ENCODE measurements at regions not wholly inside any gene's neighbourhood (a gene's known extent, or its start where the extent isn't known, plus 50 kb on each side); places are given as distances from the start of the nearest gene placed in this dataset.

DNA sequence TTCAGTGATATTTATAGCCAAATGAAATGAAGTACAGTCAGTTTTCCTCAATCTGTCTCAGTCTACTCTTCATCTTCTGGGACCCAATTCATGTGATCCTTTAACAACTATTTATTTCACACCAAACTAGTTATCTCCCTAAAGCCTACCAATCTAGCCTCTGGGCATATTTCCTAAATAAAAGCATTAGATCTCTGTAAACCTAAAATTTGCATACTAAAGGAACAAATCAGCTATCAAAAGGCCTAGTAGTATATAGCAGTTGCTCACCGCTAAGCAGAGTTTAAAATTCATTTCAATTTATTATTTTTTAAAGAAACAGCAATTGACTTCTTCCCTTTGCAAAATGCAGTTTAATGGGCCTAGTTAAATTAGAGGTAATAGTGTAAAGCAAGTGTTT, 280.2 kb downstream of the ZEB2 start:
- no TSS peak for BruUV-seq (replicated peaks)
- no peaks in the 10 kb centered on the region for H3F3A ChIP-seq (ENCODE audit: low read length, unreplicated experiment)
- peaks cover 6% of the 10 kb centered on the region for H3K4me1 ChIP-seq (ENCODE audit: insufficient read depth, low read length)
- no peak overlapping the region for H3K4me3 ChIP-seq (ENCODE audit: low read length)
- no peak overlapping the region for H3K9ac ChIP-seq (ENCODE audit: low read length)
- H3K4me2 ChIP-seq (ENCODE audit: low read length), result no peak overlapping the region
- intact Hi-C loops (cut with micrococcal nuclease), result no loop called here
- no peak for ATAC-seq
- no peaks in the 10 kb centered on the region for H3K79me2 ChIP-seq (ENCODE audit: low read length)
- no peaks in the 10 kb centered on the region for H3K9me2 ChIP-seq (replicated peaks; ENCODE audit: low read length)
- no peaks in the 10 kb centered on the region for H4K20me1 ChIP-seq (ENCODE audit: low read length)
- H3K9me3 ChIP-seq (ENCODE audit: low read length), result no peaks in the 10 kb centered on the region
- no peaks in the 10 kb centered on the region for H3K27me3 ChIP-seq (ENCODE audit: low read length)
- no peak overlapping the region for H2AFZ ChIP-seq (ENCODE audit: low read length)
- ChIA-PET CTCF (no interaction called here), POLR2A (ENCODE audit: unreplicated experiment) (no interaction called here)
- TF ChIP-seq EZH2 (IDR thresholded peaks at IDR 0.05; ENCODE audit: low read length, unreplicated experiment) (no peak), EZH2phosphoT487 (IDR thresholded peaks at IDR 0.05; ENCODE audit: borderline replicate concordance, low read length) (no peak)
- TF ChIP-seq, protein P1, sequence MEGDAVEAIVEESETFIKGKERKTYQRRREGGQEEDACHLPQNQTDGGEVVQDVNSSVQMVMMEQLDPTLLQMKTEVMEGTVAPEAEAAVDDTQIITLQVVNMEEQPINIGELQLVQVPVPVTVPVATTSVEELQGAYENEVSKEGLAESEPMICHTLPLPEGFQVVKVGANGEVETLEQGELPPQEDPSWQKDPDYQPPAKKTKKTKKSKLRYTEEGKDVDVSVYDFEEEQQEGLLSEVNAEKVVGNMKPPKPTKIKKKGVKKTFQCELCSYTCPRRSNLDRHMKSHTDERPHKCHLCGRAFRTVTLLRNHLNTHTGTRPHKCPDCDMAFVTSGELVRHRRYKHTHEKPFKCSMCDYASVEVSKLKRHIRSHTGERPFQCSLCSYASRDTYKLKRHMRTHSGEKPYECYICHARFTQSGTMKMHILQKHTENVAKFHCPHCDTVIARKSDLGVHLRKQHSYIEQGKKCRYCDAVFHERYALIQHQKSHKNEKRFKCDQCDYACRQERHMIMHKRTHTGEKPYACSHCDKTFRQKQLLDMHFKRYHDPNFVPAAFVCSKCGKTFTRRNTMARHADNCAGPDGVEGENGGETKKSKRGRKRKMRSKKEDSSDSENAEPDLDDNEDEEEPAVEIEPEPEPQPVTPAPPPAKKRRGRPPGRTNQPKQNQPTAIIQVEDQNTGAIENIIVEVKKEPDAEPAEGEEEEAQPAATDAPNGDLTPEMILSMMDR (conservative IDR thresholded peaks at IDR 0.05; ENCODE audit: low read depth, low read length), result no peak
- no peak for DNase-seq
- H3K36me3 ChIP-seq (ENCODE audit: low read depth, low read length), result no peaks in the 10 kb centered on the region
- no peak overlapping the region for H3K27ac ChIP-seq (ENCODE audit: low read length)

DNA sequence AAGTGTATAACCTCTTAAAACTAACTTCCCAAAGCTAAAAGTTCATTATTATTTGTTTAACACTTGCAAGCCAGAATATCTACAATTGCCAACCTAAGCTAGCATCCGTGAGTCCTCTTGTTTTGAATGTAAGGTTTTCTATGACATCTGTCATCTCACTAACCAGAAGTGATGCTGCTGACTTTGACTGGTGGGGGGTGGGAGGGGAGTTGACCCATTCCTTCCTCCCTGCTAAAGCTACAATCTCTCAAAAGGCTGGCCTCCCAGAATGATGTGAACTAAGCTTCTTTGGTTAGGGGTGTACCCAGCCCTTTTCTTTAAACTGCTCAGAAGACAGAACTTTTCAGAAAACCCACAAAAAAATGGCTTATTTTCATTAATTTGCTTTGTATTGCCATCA, 280.6 kb downstream of the ZEB2 start:
- POLR2A ChIA-PET (ENCODE audit: unreplicated experiment), result no interaction called here
- CTCF ChIA-PET, result no interaction called here
- Histone ChIP-seq H3K36me3 (ENCODE audit: low read depth, low read length) (no peaks in the 10 kb centered on the region), H3K4me2 (ENCODE audit: low read length) (no peak overlapping the region), H3K79me2 (ENCODE audit: low read length) (no peaks in the 10 kb centered on the region), H3K4me3 (ENCODE audit: low read length) (no peak overlapping the region), H3K4me1 (ENCODE audit: insufficient read depth, low read length) (peaks cover 6% of the 10 kb centered on the region), H3K9me2 (replicated peaks; ENCODE audit: low read length) (no peaks in the 10 kb centered on the region), H3F3A (ENCODE audit: low read length, unreplicated experiment) (no peaks in the 10 kb centered on the region), H3K27me3 (ENCODE audit: low read length) (no peaks in the 10 kb centered on the region), H3K9me3 (ENCODE audit: low read length) (no peaks in the 10 kb centered on the region), H3K9ac (ENCODE audit: low read length) (no peak overlapping the region), H4K20me1 (ENCODE audit: low read length) (no peaks in the 10 kb centered on the region), H3K27ac (ENCODE audit: low read length) (no peak overlapping the region), H2AFZ (ENCODE audit: low read length) (no peak overlapping the region)
- ATAC-seq (no peak), DNase-seq (no peak)
- intact Hi-C loops (cut with micrococcal nuclease), result no loop called here
- TF ChIP-seq, protein P1 (conservative IDR thresholded peaks at IDR 0.05; ENCODE audit: low read depth, low read length), result no peak
- TF ChIP-seq EZH2phosphoT487 (IDR thresholded peaks at IDR 0.05; ENCODE audit: borderline replicate concordance, low read length) (no peak), EZH2 (IDR thresholded peaks at IDR 0.05; ENCODE audit: low read length, unreplicated experiment) (no peak)
- no TSS peak for BruUV-seq (replicated peaks)

GRCh38 chr2:144237830-144238627, 281.9 kb downstream of the ZEB2 start:
- Histone ChIP-seq H3K4me1 (ENCODE audit: insufficient read depth, low read length) (peaks cover 6% of the 10 kb centered on the region), H3K27me3 (ENCODE audit: low read length) (no peaks in the 10 kb centered on the region), H3K9me3 (ENCODE audit: low read length) (no peaks in the 10 kb centered on the region), H3K9ac (ENCODE audit: low read length) (no peak overlapping the region), H3K36me3 (ENCODE audit: low read depth, low read length) (no peaks in the 10 kb centered on the region), H3K9me2 (replicated peaks; ENCODE audit: low read length) (no peaks in the 10 kb centered on the region), H2AFZ (ENCODE audit: low read length) (no peak overlapping the region), H3K4me3 (ENCODE audit: low read length) (no peak overlapping the region), H3K4me2 (ENCODE audit: low read length) (no peak overlapping the region), H3K79me2 (ENCODE audit: low read length) (no peaks in the 10 kb centered on the region), H3K27ac (ENCODE audit: low read length) (no peak overlapping the region), H3F3A (ENCODE audit: low read length, unreplicated experiment) (no peaks in the 10 kb centered on the region), H4K20me1 (ENCODE audit: low read length) (no peaks in the 10 kb centered on the region)
- CTCF ChIA-PET, result interaction anchor here (0.7 kb wide), 1 partner anchor 1210 kb away, joined by 4 read pairs; no protein-coding TSS in a partner anchor
- no TSS peak for BruUV-seq (replicated peaks)
- ATAC-seq (no peak), DNase-seq (no peak)
- TF ChIP-seq EZH2phosphoT487 (IDR thresholded peaks at IDR 0.05; ENCODE audit: borderline replicate concordance, low read length), result no peak
- no peak for TF ChIP-seq EZH2 (IDR thresholded peaks at IDR 0.05; ENCODE audit: low read length, unreplicated experiment)
- TF ChIP-seq, protein P1 (conservative IDR thresholded peaks at IDR 0.05; ENCODE audit: low read depth, low read length), result no peak
- intact Hi-C loops (cut with micrococcal nuclease), result no loop called here
- POLR2A ChIA-PET (ENCODE audit: unreplicated experiment), result interaction anchor here (0.6 kb wide), 1 partner anchor 1055 kb away, joined by 3 read pairs; no protein-coding TSS in a partner anchor

Data from PC-3 (cell line).